Glomerular visceral epithelial cell (primary cell): ENCODE measurements at regions not wholly inside any gene's neighbourhood (a gene's known extent, or its start where the extent isn't known, plus 50 kb on each side); places are given as distances from the start of the nearest gene placed in this dataset.

Experiments
- DNase-seq: peaks from one replicate; pipeline ENCODE4 v3.0.0-alpha.2; 2016; ENCODE audit errors: extremely low spot score

GRCh38 chr4:176843710-176844109, 51.0 kb upstream of the VEGFC start:
- no peak for DNase-seq

GRCh38 chr4:176844448-176844847, 51.7 kb upstream of the VEGFC start:
- DNase-seq, result no peak

DNA sequence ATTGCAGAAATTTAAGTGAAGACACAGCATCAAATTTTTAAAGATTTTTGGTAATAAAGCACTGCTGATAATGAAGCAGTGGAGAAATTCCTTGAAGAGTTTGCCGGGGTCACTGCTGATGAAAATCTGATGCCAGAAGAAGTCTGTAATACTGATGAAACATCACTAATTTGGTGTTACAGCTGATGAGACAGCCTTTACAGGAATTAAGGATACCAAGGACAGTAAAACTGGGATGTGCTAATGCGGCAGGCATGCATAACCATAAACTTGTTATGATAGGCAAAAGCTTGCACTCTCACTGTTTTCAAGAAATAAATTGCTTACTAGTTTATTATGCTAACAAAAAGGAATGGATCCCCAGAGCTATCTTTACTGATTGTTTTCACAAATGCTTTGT, 52.9 kb upstream of the VEGFC start:
- DNase-seq, result no peak

DNA sequence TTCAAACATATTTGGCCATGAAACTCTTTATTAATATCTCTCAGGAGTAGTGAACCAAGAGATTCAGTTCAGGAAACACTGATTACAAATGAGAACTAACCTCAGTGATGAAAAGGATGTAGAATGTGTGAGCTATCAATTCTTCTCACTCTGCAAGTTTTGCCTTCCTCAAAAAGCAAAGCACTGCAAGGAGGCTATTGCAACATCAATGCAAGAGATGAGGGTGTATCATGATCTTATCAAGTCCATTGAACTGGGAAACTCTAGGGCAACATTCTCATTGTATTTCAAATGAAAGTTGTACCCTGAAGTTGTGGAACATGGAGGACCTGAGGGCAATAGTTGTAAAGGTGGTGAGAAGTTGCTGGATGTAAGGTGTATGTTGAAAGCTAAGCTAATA, 56.4 kb upstream of the VEGFC start:
- no peak for DNase-seq

DNA sequence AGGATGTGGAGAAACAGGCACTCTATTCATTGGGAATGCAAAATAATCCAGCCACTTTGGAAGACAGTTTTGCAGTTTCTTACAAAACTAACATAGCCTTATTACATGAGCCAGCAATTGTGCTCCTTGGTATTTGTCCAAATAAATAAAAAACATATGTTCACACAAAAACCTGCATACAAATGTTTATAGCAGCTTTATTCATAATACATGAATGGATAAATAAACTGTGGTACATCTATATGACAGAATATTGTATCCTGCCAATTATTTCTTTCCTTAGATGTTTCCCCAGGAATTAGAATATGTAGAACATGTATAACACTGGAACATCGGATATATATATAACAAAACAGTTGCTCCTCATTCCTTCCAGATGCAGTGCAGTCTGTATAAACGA, 57.7 kb upstream of the VEGFC start:
- no peak for DNase-seq

DNA sequence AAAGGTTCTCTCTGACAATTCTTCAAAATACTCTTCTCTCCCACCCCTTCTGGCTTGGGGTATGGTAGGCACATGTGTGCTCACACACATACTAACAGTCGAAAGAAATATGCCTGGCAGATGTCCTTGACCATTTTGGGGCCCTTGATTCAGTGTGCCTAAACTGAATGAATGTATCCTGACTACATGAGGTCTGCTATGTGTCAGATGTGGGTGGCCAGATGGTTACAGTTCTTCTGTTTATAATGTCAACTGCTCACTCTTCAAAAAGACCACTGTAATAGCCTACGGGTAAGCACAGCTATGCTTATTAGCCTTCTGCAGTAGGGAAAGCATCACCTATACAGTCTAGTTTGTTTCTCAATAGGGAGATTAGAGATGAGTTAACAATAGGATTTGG, 63.7 kb upstream of the VEGFC start:
- no peak for DNase-seq

DNA sequence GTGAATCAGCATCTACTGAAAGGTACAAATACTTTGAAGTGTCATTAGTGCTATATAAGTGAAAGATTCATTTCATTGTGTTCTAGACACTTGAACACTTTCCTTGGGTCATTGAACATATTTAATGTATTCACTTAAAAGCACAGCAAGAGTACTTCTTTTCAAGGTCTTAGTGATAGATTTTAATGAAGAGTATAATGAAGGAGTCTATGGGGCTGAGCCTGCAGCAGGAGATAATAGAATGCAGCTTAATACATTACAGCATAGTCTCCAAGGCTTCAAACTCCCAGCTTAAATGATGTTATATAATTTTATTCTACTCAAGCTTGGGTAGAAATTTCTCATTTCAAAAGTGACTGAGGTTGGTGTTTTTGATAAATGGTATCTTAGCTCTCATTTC, 66.1 kb upstream of the VEGFC start:
- no peak for DNase-seq

GRCh38 chr4:176864238-176864637, 71.5 kb upstream of the VEGFC start:
- DNase-seq, result no peak

DNA sequence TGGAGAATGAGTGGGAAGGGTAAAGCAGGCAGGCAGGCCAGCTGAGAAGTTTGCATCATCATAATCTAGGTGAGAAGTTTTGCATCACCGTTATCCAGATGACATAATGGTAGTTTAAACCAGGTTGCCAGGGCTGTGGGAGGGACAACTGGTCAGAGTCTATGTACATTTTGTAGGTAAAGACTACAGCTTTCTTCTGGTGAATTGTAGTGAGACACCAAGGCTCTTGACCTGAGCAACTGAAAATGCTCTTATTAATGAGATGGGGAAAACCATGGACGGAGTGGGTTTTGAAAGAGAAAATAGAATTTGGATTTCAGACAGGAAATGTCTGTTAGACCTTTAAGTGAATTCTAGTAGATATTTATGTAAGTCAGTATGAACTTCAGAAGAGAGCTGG, 76.0 kb upstream of the VEGFC start:
- no peak for DNase-seq

- peak; percentile 35 for DNase-seq
These were observed 79.7 kb upstream of the VEGFC start for GRCh38 chr4:176872461-176872860.

- DNase-seq, result no peak
These were observed 82.2 kb upstream of the VEGFC start for GRCh38 chr4:176874721-176875445.

- DNase-seq, result no peak
These were observed 82.8 kb upstream of the VEGFC start for GRCh38 chr4:176875446-176875930.

DNA sequence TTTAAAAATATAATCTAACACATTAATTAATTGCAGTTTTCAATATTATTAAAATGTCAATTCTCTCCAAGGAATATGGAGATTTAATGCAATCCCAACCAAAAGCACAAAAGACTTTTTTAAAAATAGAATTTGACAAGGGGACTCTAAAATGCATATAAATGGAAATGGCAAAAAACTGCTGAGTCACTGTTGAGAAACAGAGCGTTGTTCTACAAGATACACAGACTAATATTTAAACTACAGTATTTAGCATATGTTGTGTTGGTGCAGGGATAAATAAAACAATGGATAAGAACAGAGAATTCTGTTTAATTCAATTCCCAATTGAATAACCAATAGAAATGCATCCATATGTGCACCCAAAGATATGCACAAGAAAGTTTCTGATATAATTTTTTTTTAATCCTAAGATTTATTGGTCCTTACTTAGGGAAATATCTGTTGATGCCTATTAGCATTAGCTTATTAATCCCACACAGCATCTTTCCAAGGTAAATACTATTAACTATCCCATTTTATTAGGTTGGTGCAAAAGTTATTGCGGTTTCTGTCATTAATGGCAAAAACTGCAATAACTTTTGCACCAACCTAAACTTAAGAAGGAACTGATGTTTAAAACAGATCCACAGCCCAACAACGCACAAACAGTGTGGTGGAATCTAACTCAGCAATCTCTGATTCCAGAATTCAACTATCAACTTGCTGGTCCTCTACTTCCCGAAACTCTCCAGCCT, 86.8 kb upstream of the VEGFC start:
- no peak for DNase-seq

DNA sequence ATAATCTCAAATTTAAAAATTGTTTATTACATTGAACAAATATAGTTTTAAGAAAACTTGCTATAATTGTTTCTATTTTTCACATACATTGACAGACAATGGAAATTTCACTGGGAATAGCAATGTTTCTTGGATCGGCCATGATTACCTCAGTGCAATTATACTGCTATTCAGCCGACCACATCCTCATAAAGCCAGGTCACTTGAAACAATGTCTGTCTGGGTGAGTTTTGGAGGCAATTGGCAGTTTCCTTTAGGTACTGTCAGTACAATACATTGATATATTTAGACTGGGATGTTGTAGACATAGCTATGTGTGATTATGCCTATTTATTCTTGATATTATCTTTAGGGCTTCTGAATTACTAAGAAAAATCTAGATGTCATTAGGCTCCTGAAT, 89.5 kb upstream of the VEGFC start:
- peak; percentile 36 for DNase-seq

- DNase-seq, result peak; percentile 27
These were observed 90.4 kb upstream of the VEGFC start for GRCh38 chr4:176883108-176883550.

GRCh38 chr4:176883681-176884418, 91.1 kb upstream of the VEGFC start:
- peak; percentile 86 for DNase-seq

DNA sequence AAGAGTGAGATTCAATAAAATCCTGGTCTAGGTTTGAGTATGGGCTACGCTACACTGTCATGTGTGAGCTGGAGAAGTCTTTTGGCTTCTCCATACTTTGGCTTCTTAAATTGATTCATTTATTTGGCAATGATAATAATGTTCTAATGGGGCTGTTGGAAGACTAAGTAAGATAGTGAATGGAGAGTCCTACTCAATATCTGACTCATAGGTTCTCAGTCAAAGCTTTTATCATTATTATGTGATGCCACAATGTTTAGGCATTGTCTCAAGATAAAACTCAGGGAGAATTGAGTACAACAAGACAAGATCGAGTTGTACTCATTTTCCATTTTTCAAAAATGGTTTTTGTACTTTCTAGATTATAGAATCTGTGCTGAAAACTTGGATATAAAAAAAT, 92.5 kb upstream of the VEGFC start:
- DNase-seq, result no peak

DNA sequence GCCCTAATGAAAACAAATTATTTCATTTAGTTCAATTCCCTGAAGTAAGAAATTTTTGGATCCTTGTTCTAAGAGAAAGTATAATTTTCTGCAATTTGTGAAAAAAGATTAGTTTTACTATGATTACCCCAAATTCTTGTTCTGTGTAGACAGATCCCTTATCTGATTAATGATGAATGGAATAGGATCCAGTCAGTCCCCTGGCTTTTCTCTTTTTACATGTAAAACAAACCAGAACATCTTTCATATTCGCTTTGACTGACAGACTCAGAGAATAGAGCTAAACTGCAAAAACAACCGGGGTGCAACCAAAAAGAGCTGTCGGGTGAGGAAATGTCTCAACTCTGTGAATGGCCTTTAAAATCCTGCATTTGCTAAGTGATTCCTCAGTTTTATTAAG, 93.4 kb upstream of the VEGFC start:
- DNase-seq, result no peak

DNA sequence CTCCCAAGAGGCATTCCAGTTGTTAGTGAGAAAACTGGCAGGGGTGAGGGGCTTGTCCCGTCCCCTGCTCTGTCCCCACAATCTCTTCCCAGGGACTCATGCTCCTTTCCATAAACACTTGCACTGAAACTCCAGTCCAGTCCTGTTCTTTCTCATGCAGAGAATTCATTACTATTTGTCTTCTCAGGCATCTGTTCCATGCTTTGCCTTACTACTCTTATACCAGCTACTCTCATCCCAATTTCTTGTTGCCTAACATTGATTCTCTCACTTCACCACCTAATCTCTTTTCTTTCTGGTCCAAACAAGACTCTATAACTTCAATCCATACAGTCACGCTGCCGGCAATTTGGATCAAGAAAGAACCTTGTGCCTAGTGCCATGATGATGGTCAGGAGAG, 97.1 kb upstream of the VEGFC start:
- no peak for DNase-seq

- DNase-seq, result no peak
These were observed 101.8 kb upstream of the VEGFC start for GRCh38 chr4:176894498-176894897.

DNA sequence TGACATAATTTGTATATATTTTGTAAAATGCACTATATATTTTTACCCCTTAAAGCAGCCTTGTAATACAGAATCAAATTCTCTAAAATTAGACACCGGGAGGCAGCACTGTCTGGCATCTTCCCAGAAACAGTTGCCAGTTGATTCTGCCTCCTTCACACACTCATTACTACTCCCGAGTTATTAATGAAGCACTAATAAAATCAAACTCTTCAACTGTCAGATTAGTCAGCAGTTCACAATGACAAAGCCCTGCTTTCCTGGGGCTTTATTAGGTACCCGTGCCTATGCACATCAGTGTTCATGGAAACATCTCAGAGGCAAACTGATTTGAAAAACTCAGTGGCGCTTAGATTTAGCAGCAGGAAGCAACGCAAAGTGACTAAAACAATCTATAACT, 103.5 kb upstream of the VEGFC start:
- DNase-seq, result no peak

GRCh38 chr4:176897226-176897625, 104.5 kb upstream of the VEGFC start:
- no peak for DNase-seq

DNA sequence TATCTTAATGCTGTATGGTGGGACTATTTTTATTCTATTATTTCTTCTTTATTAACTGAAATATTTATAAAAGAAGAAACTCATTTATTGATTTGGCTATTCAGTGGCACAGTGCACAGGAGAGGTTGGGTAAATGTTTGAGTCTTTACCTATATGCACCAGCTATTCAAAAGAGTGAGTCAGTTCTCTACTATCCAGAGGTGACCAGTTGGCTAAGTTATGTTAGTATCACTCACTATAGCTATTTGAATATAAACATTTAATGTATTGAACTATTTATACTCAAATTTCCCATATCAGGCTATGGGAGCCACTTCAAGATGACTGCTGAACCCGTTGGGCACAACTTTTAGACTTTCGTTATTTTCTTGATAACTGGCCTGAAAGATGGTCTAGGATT, 106.1 kb upstream of the VEGFC start:
- no peak for DNase-seq
